IMR-90 (cell line): ENCODE measurements at regions not wholly inside any gene's neighbourhood (a gene's known extent, or its start where the extent isn't known, plus 50 kb on each side); places are given as distances from the start of the nearest gene placed in this dataset.

Experiments
- FOS ChIP-seq: fragments of 150-350 bp; IDR thresholded peaks from 2 replicates; pipeline ENCODE4 v1.6.1; 2016; ENCODE audit warnings: low read depth, low read length
- MAFK ChIP-seq: IDR thresholded peaks from 2 replicates; pipeline ENCODE4 v1.6.1; 2012; ENCODE audit warnings: low read depth, low read length, improper control_type of control experiment
- MXI1 ChIP-seq: IDR thresholded peaks from 2 replicates; pipeline ENCODE4 v1.6.1; 2012; ENCODE audit warnings: low read depth, mild to moderate bottlenecking, low read length, moderate library complexity, borderline replicate concordance
- POLR2A ChIP-seq: IDR thresholded peaks from 2 replicates; pipeline ENCODE4 v1.6.1; 2012; ENCODE audit warnings: mild to moderate bottlenecking, low read depth, low read length
- RAD21 ChIP-seq: IDR thresholded peaks from 2 replicates; pipeline ENCODE4 v1.6.1; 2012; ENCODE audit warnings: low read length, improper control_type of control experiment
- RCOR1 ChIP-seq: IDR thresholded peaks from 2 replicates; pipeline ENCODE4 v1.6.1; 2012; ENCODE audit warnings: mild to moderate bottlenecking, low read length, improper control_type of control experiment; ENCODE audit not compliant: insufficient replicate concordance
- RFX5 ChIP-seq: IDR thresholded peaks from 2 replicates; pipeline ENCODE4 v1.8.0; 2012; ENCODE audit warnings: low read depth, mild to moderate bottlenecking, low read length, moderate library complexity
- SMC3 ChIP-seq: fragments of 150-350 bp; IDR thresholded peaks from 2 replicates; pipeline ENCODE4 v1.6.1; 2016; ENCODE audit warnings: low read depth, mild to moderate bottlenecking, antibody characterized with exemption, low read length, moderate library complexity
- TF ChIP-seq, protein P1 (sequence below): conservative IDR thresholded peaks from 2 replicates; pipeline ENCODE4 v1.5.1; 2012; ENCODE audit warnings: mild to moderate bottlenecking, low read depth, low read length, improper control_type of control experiment

DNA sequence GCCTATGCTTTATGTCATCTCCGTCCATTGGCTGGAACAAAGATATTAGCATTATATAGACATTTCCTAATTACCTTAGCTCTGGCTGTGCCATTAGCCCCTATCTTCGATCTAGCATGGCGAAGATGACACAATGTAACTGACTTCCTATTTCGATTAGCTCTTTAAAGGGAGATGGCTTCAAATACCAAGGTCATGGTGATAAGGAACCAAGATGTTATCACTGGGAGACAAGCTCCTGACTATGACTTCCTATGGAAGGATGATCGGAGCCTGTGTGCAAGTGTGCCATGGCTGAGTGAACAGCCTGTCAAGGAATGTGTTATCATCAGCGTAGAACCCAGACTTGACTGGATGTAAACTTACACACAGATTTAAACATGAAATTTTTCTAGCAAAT, 602.1 kb downstream of the PSAT1 start:
- TF ChIP-seq, protein P1, sequence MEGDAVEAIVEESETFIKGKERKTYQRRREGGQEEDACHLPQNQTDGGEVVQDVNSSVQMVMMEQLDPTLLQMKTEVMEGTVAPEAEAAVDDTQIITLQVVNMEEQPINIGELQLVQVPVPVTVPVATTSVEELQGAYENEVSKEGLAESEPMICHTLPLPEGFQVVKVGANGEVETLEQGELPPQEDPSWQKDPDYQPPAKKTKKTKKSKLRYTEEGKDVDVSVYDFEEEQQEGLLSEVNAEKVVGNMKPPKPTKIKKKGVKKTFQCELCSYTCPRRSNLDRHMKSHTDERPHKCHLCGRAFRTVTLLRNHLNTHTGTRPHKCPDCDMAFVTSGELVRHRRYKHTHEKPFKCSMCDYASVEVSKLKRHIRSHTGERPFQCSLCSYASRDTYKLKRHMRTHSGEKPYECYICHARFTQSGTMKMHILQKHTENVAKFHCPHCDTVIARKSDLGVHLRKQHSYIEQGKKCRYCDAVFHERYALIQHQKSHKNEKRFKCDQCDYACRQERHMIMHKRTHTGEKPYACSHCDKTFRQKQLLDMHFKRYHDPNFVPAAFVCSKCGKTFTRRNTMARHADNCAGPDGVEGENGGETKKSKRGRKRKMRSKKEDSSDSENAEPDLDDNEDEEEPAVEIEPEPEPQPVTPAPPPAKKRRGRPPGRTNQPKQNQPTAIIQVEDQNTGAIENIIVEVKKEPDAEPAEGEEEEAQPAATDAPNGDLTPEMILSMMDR, result no peak
- TF ChIP-seq RFX5, result no peak
- TF ChIP-seq MAFK, result no peak
- no peak for TF ChIP-seq RCOR1
- TF ChIP-seq POLR2A, result no peak
- no peak for TF ChIP-seq MXI1
- no peak for TF ChIP-seq RAD21
- TF ChIP-seq SMC3, result no peak
- no peak for TF ChIP-seq FOS
